ENCODE measurements at regions not wholly inside any gene's neighbourhood (a gene's known extent, or its start where the extent isn't known, plus 50 kb on each side); places are given as distances from the start of the nearest gene placed in this dataset.

DNA sequence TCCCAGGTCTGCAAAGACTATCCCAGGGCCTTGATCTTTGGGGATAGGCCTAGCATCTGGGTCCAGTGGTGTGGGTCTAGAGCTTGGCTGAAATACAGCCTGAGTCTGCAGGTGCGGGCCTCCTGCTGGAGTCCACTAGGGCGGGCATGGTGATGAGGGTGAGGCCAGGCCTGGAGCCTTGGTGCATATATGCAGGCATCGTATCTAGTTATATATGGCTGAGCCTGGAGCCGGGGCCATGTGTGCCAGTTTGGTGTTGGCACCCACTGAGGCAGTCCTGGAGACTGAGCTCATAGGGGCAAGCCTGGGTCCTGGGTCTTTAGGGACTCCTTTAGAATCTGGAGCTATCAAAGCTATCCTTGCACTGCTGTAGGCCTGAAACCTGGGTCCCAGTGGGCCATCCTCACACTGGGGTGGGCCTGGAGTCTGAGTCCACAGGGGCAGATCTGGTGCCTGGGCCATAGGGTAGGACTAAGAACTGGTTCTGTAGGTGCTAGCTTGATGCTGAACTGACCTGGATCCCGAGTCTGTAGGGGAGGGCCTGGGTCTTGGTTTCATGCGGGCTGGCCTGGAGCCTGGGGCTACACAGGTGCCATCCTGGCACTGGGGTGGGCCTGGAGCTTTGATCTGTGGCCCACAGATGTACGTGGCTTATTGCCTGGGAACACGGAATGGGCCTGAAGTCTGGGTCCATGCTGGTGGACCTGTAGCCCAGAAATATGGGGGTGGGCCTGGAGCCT lies 346.5 kb upstream of the MEF2C start:
- Histone ChIP-seq H3K14ac (replicated peaks; ENCODE audit: low read depth, low read length) (no peak overlapping the region), H4K20me1 (ENCODE audit: insufficient read depth, low read length) (no peaks in the 10 kb centered on the region), H3K4ac (ENCODE audit: low read depth, low read length) (no peak overlapping the region), H3K23ac (ENCODE audit: low read depth, low read length) (no peak overlapping the region), H2AK9ac (replicated peaks; ENCODE audit: low read depth, low read length, poor library complexity) (no peak overlapping the region), H3K4me3 (ENCODE audit: insufficient read depth, low read depth, low read length) (no peak overlapping the region), H2AFZ (replicated peaks; ENCODE audit: low read length, poor library complexity) (no peak overlapping the region), H3K9me1 (ENCODE audit: insufficient read depth, low read length) (no peaks in the 10 kb centered on the region), H2BK5ac (ENCODE audit: low read depth, low read length, poor library complexity, severe bottlenecking) (no peak overlapping the region), H3K27me3 (ENCODE audit: control insufficient read depth, insufficient read depth, low read length) (no peaks in the 10 kb centered on the region), H3K36me3 (ENCODE audit: control insufficient read depth, insufficient read depth, low read length) (no peaks in the 10 kb centered on the region), H3K79me1 (ENCODE audit: low read depth in 1 of 2, low read length in 2 of 2) (no peaks in the 10 kb centered on the region), H4K8ac (ENCODE audit: low read depth in 2 of 2, low read length in 2 of 2) (no peak overlapping the region), H3K4me1 (ENCODE audit: control insufficient read depth, insufficient read depth, low read length) (no peaks in the 10 kb centered on the region), H3K9me3 (ENCODE audit: control insufficient read depth, insufficient read depth, low read length) (no peaks in the 10 kb centered on the region), H4K91ac (ENCODE audit: insufficient read depth, low read depth, low read length) (no peak overlapping the region), H3K56ac (ENCODE audit: extremely low read depth, insufficient read depth, low read length) (no peak overlapping the region), H4K5ac (ENCODE audit: low read depth, low read length) (no peak overlapping the region), H3K4me2 (ENCODE audit: low read depth, low read length) (no peak overlapping the region), H3K18ac (ENCODE audit: low read depth, low read length) (no peak overlapping the region), H2BK15ac (ENCODE audit: low read depth, low read length) (no peak overlapping the region), H3K9ac (ENCODE audit: low read depth, low read length) (no peak overlapping the region), H2BK120ac (ENCODE audit: low read depth, low read length) (no peak overlapping the region), H2BK20ac (ENCODE audit: low read depth, low read length) (no peak overlapping the region), H2AK5ac (ENCODE audit: low read depth, low read length) (no peak overlapping the region), H3K27ac (ENCODE audit: insufficient read depth, low read length) (no peak overlapping the region)
- BruUV-seq (replicated peaks) = no TSS peak
- ATAC-seq (ENCODE audit: low read depth) (no peak), DNase-seq (no peak)
- intact Hi-C loops (cut with micrococcal nuclease) = no loop called here
- dilution Hi-C loops (cut with HindIII; ENCODE audit: low sequenced_read_pairs, unreplicated experiment) = no loop called here
- POLR2A ChIA-PET (ENCODE audit: unreplicated experiment) = no interaction called here
- CTCF ChIA-PET = no interaction called here
- in situ Hi-C loops (cut with MboI; ENCODE audit: low sequenced_read_pairs) = no loop called here
- TF ChIP-seq SMC3 (IDR thresholded peaks at IDR 0.05; ENCODE audit: low read depth, low read length) = no peak
- TF ChIP-seq POLR2A (IDR thresholded peaks at IDR 0.05; ENCODE audit: low read depth, low read length) = no peak
- no peak for TF ChIP-seq USF2 (IDR thresholded peaks at IDR 0.05; ENCODE audit: low read depth, low read length)
- TF ChIP-seq BHLHE40 (IDR thresholded peaks at IDR 0.05; ENCODE audit: low read depth, low read length) = no peak
- TF ChIP-seq, protein P1, sequence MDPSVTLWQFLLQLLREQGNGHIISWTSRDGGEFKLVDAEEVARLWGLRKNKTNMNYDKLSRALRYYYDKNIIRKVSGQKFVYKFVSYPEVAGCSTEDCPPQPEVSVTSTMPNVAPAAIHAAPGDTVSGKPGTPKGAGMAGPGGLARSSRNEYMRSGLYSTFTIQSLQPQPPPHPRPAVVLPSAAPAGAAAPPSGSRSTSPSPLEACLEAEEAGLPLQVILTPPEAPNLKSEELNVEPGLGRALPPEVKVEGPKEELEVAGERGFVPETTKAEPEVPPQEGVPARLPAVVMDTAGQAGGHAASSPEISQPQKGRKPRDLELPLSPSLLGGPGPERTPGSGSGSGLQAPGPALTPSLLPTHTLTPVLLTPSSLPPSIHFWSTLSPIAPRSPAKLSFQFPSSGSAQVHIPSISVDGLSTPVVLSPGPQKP (IDR thresholded peaks at IDR 0.05; ENCODE audit: borderline replicate concordance, low read depth, low read length) = no peak
- TF ChIP-seq RAD21 (IDR thresholded peaks at IDR 0.05; ENCODE audit: low read length) = no peak
- no CpG with 5 or more reads among the region's 8 CpGs for WGBS, 2 experiments (ENCODE audit: extremely low coverage in 2 of 2, insufficient read length in 1 of 2)
